GM23338 (cell line): ENCODE measurements at regions not wholly inside any gene's neighbourhood (a gene's known extent, or its start where the extent isn't known, plus 50 kb on each side); places are given as distances from the start of the nearest gene placed in this dataset.

Experiments
- ATAC-seq: fragments of 200-7000 bp; cut with Tn5 transposase; 3 replicates; pipeline ENCODE4 v1.9.1; 2020
- DNase-seq: peaks from one replicate; pipeline ENCODE4 v3.0.0-alpha.2; 2015; ENCODE audit warnings: low spot score
- H2AFZ ChIP-seq: fragments of 200-600 bp; sonication (generic); 2 replicates; pipeline ENCODE4 v1.8.0; 2016; ENCODE audit warnings: antibody characterized with exemption, mild to moderate bottlenecking, moderate library complexity
- H3F3A ChIP-seq: fragments of 200-600 bp; sonication (generic); replicated peaks from 2 replicates; pipeline ENCODE4 v1.8.0; 2017; ENCODE audit warnings: antibody characterized with exemption, mixed run types, low read depth
- H3K27ac ChIP-seq: fragments of 200-600 bp; sonication (generic); 2 replicates; pipeline ENCODE4 v1.6.1; 2016; ENCODE audit warnings: low read depth
- H3K27me3 ChIP-seq: fragments of 200-600 bp; sonication (generic); 2 replicates; pipeline ENCODE4 v1.8.0; 2016; ENCODE audit warnings: mild to moderate bottlenecking, mixed run types, moderate library complexity; ENCODE audit not compliant: insufficient read depth
- H3K36me3 ChIP-seq: fragments of 200-600 bp; sonication (generic); 2 replicates; pipeline ENCODE4 v1.8.0; 2016; ENCODE audit warnings: mild to moderate bottlenecking; ENCODE audit not compliant: insufficient read depth
- H3K4me1 ChIP-seq: fragments of 200-600 bp; sonication (generic); 2 replicates; pipeline ENCODE4 v1.8.0; 2016; ENCODE audit warnings: mild to moderate bottlenecking, moderate library complexity; ENCODE audit not compliant: insufficient read depth
- H3K4me2 ChIP-seq: fragments of 200-600 bp; sonication (generic); 2 replicates; pipeline ENCODE4 v1.7.1; 2017; ENCODE audit warnings: mixed run types
- H3K4me3 ChIP-seq: fragments of 200-600 bp; sonication (generic); 2 replicates; pipeline ENCODE4 v1.6.1; 2016; ENCODE audit warnings: mixed run types
- H3K79me2 ChIP-seq: fragments of 200-600 bp; sonication (generic); replicated peaks from 2 replicates; pipeline ENCODE4 v1.8.0; 2017; ENCODE audit warnings: mild to moderate bottlenecking; ENCODE audit not compliant: insufficient read depth
- H3K9me2 ChIP-seq: fragments of 200-600 bp; sonication (generic); 2 replicates; pipeline ENCODE4 v1.8.0; 2017; ENCODE audit not compliant: insufficient read depth
- H4K20me1 ChIP-seq: fragments of 200-600 bp; sonication (generic); replicated peaks from 2 replicates; pipeline ENCODE4 v1.8.0; 2017; ENCODE audit warnings: mild to moderate bottlenecking; ENCODE audit not compliant: insufficient read depth
- H3K27ac Mint-ChIP-seq: 2 replicates; pipeline ENCODE4 v1.8.0; 2020; ENCODE audit warnings: inconsistent platforms, mild to moderate bottlenecking, moderate library complexity, mixed read lengths
- H3K27me3 Mint-ChIP-seq: 3 replicates; pipeline ENCODE4 v1.8.0; 2022; ENCODE audit warnings: low read depth, mild to moderate bottlenecking, moderate library complexity, mixed read lengths, inconsistent platforms; ENCODE audit not compliant: insufficient read depth, poor library complexity
- H3K36me3 Mint-ChIP-seq: 3 replicates; pipeline ENCODE4 v1.8.0; 2021; ENCODE audit warnings: low read depth, mild to moderate bottlenecking, inconsistent platforms, moderate library complexity, mixed read lengths
- H3K4me1 Mint-ChIP-seq: 3 replicates; pipeline ENCODE4 v1.8.0; 2020; ENCODE audit warnings: mild to moderate bottlenecking, inconsistent platforms, mixed read lengths
- H3K4me3 Mint-ChIP-seq: 3 replicates; pipeline ENCODE4 v1.8.0; 2021; ENCODE audit warnings: moderate library complexity, mild to moderate bottlenecking, inconsistent platforms, mixed read lengths
- H3K9me3 Mint-ChIP-seq: 3 replicates; pipeline ENCODE4 v1.8.0; 2020; ENCODE audit warnings: moderate library complexity, mild to moderate bottlenecking, inconsistent platforms, mixed read lengths
- CREB1 ChIP-seq: fragments of 250-450 bp; sonication (Bioruptor Pico); IDR thresholded peaks from 2 replicates; pipeline ENCODE4 v1.5.0; 2020; ENCODE audit warnings: low read depth, mild to moderate bottlenecking, moderate library complexity
- EZH2 ChIP-seq: fragments of 200-600 bp; sonication (generic); IDR thresholded peaks from one replicate; pipeline ENCODE4 v1.8.0; 2017; ENCODE audit warnings: antibody characterized with exemption, mild to moderate bottlenecking, low read depth; ENCODE audit not compliant: unreplicated experiment
- JUNB ChIP-seq: IDR thresholded peaks from one replicate; pipeline ENCODE4 v1.6.1; 2016; ENCODE audit warnings: antibody characterized with exemption; ENCODE audit not compliant: unreplicated experiment
- NANOG ChIP-seq: IDR thresholded peaks from 2 replicates; pipeline ENCODE4 v1.6.1; 2016; ENCODE audit warnings: antibody characterized with exemption, borderline replicate concordance
- POLR2AphosphoS5 ChIP-seq: IDR thresholded peaks from 2 replicates; pipeline ENCODE4 v1.6.1; 2016; ENCODE audit warnings: antibody characterized with exemption, low read depth
- STAT1 ChIP-seq: IDR thresholded peaks from one replicate; pipeline ENCODE4 v1.6.1; 2016; ENCODE audit warnings: antibody characterized with exemption; ENCODE audit not compliant: unreplicated experiment
- ZNF114 ChIP-seq: fragments of 250-450 bp; sonication (Bioruptor Pico); IDR thresholded peaks from 2 replicates; pipeline ENCODE4 v1.5.0; 2020; ENCODE audit warnings: mild to moderate bottlenecking, moderate library complexity
- ZNF462 ChIP-seq: fragments of 250-450 bp; sonication (Bioruptor Pico); IDR thresholded peaks from 2 replicates; pipeline ENCODE4 v1.5.0; 2020; ENCODE audit warnings: mild to moderate bottlenecking, moderate library complexity
- TF ChIP-seq, protein P1 (sequence below): IDR thresholded peaks from 2 replicates; pipeline ENCODE4 v1.6.1; 2016; ENCODE audit warnings: antibody characterized with exemption

- TF ChIP-seq ZNF462 (CRISPR knock-in tag) (no peak), STAT1 (no peak), POLR2AphosphoS5 (no peak), JUNB (no peak), CREB1 (CRISPR knock-in tag) (no peak), EZH2 (no peak), NANOG (no peak), ZNF114 (CRISPR knock-in tag) (no peak)
- TF ChIP-seq, protein P1, sequence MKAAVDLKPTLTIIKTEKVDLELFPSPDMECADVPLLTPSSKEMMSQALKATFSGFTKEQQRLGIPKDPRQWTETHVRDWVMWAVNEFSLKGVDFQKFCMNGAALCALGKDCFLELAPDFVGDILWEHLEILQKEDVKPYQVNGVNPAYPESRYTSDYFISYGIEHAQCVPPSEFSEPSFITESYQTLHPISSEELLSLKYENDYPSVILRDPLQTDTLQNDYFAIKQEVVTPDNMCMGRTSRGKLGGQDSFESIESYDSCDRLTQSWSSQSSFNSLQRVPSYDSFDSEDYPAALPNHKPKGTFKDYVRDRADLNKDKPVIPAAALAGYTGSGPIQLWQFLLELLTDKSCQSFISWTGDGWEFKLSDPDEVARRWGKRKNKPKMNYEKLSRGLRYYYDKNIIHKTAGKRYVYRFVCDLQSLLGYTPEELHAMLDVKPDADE = no peak
These were observed 321.0 kb downstream of the ALG10 start (continued) for GRCh38 chr12:34343345-34343744.

DNA sequence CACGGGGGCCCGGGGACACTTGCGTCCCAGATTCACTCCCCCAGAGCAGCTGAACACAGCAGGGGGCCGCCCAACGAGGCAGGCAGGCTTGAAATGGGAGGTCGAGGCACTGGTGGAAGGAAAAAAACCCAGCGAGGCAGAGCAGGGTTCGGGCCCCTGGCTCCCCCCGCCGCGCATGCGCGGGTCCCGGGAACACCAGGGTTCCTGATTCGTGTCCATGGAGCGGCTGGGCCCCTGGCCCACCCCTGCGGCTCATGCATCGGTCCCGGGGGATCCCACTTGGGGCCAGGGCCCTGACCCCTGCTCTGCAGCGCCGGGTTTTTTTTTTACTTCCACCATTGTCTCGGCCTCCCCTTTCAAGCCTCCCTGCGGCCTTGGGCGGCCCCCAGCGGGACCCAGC, 321.5 kb downstream of the ALG10 start:
- H3F3A ChIP-seq = no peaks in the 10 kb centered on the region
- H4K20me1 ChIP-seq = no peaks in the 10 kb centered on the region
- Mint-ChIP-seq H3K4me3 (no peak overlapping the region), H3K9me3 (peaks cover 72% of the 10 kb centered on the region), H3K4me1 (no peaks in the 10 kb centered on the region), H3K36me3 (peaks cover 20% of the 10 kb centered on the region), H3K27me3 (no peaks in the 10 kb centered on the region), H3K27ac (no peak overlapping the region)
- H3K4me2 ChIP-seq = no peak overlapping the region
- DNase-seq (no peak), ATAC-seq (no peak)
- H3K79me2 ChIP-seq = no peaks in the 10 kb centered on the region
- no peaks in the 10 kb centered on the region for H3K4me1 ChIP-seq
- H3K27me3 ChIP-seq = no peaks in the 10 kb centered on the region
- H3K4me3 ChIP-seq = no peak overlapping the region
- H3K27ac ChIP-seq = no peak overlapping the region
- H2AFZ ChIP-seq = no peak overlapping the region
- H3K9me2 ChIP-seq = no peaks in the 10 kb centered on the region
- no peaks in the 10 kb centered on the region for H3K36me3 ChIP-seq
- no peak for TF ChIP-seq ZNF462 (CRISPR knock-in tag)
